CD4-positive, alpha-beta T cell treated with Interleukin-1 beta for 1 hour (primary cell): ENCODE measurements at regions not wholly inside any gene's neighbourhood (a gene's known extent, or its start where the extent isn't known, plus 50 kb on each side); places are given as distances from the start of the nearest gene placed in this dataset.
"Not testable (repeated sequence)": the region's sequence is repeated elsewhere in the genome, so short reads cannot be mapped to it uniquely, and the experiment has no call there.

ENCODE experiments used
- DNase-seq, 2 donors: peaks; one replicate each; pipeline ENCODE4 v3.0.0-alpha.2; 2020 to 2022

DNA sequence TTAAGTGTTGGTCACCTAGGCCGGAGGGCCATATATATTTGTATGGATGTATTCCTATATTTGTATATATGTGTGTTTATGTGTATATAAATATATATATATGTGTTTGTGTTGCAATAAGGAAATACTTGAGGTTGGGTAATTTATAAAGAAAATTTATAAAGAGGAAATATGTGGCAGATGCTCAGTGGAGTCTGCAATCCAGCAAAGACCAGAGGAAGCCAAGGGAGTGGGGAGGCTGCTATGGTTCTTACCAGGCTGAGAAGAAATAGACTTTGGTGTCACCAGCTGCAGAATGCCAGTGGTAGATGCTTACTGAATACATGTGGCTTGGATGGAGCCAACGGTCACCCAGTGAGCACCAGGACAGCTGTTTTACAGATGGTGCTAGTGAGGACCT, 97.4 kb upstream of the ELOVL5 start:
- DNase-seq = no peak

- DNase-seq = no peak
These were observed 93.0 kb upstream of the ELOVL5 start for GRCh38 chr6:53441761-53442160.

- no peak for DNase-seq
These were observed 92.3 kb upstream of the ELOVL5 start for GRCh38 chr6:53441035-53441493.

- DNase-seq = no peak
These were observed 91.7 kb upstream of the ELOVL5 start for GRCh38 chr6:53440336-53440945.

DNA sequence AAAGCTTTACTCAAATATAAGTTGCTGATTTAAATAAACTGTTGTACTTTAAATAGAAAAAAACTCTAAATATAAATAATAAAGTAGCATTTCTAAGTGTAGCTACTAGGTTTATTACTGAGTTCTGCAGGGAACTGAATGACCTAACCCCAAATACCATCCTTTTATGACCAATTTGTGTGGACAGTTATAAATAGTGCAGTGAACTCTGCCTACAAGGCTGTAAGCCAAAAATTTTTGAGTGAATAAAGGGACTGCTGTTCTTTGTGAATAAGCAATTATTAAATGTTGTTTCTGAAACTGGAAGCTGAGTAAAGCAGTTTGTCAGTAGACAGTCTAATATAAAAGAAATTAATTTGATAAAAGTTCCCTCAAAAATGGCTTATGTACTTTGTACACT, 90.8 kb upstream of the ELOVL5 start:
- DNase-seq = no peak

DNA sequence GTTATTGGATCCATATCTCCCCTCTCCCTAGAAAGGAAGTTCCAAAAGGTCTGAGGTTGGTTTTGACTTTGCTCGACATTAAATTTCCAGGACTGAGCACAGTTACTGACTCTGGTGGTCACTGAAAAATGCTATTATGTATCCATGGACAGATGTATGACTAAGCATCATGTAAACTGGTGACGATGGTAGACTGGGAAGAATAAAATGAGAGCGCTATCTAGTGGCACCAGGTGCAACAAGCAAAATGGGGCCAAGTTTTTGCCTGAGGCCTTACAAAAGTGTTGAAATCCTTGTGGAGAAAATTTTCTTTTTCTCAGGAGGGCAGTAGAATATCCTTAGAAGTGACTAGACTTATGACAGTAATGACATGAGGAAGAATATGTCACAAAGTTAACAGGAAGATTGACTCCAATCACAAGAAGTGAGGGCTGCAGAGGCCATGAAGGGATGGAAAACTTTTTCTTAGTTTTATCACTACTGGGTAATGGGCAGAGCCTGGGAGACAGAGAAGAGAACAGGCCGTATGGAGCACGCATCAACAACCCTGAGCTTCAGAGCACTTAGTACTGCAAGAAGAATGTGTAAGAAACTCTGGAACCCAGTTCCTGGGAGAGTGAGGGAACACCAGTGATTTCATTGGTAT, 88.9 kb upstream of the ELOVL5 start:
- peak; percentile 20 to 37 for DNase-seq

DNA sequence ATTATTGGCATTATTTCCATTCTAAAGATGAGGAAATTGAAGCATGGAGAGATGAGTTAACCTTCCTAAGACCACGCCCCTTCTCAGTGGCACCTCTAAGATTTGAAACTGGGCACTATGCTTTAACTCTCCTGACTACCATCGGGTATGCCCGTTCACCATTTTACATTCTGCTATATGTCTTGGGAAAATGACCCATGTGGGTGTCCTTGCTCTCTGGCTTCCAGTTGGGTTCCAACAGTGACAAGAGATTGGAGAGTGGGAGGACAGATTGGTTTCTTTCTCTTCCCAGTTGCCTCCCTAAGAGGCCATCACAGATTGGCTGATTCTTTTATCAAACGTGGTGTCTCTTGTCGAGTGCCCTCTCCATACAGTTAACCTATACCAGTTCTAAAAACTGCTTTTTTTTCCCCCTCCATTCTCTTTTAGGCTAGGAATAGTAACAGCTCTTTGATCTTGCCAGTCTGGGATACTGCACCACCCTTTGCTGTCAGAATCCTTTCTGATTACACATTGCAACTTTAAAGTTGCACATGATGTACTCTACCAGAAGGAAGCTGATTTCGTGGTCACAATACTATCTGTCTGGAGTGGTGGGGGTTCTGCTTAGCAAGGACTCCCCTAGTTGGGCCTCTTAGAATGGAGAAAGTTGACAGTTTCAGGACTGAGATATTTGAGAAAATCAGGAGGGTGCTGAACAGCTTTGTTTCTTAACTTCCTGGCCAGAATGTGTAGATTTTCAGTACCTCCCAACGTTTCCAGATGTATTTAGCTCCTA, 88.0 kb upstream of the ELOVL5 start:
- no peak for DNase-seq

DNA sequence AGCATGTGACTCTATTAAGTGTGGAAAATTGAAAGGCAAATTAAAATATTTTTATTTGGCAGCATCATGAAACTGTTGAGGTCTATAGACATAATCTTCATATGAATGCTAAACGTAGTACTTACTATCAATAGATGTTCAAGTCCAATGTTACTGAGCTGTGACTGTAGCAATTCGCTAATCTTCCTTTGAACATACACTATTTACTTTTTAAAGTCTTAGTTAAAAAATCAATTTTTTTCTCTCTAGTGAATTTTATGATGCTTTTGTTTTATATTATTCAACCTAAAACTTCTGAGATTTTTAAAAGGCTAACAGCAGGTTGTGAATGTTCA, 85.2 kb upstream of the ELOVL5 start:
- DNase-seq = no peak

GRCh38 chr6:53433261-53433950, 84.7 kb upstream of the ELOVL5 start:
- no peak for DNase-seq

- peak in 1 of 2 donors; percentile 4 for DNase-seq
These were observed 83.8 kb upstream of the ELOVL5 start for GRCh38 chr6:53432318-53433161.

GRCh38 chr6:53431704-53432103, 83.0 kb upstream of the ELOVL5 start:
- DNase-seq = no peak

- no peak for DNase-seq
These were observed 80.7 kb upstream of the ELOVL5 start for GRCh38 chr6:53429401-53429800.

DNA sequence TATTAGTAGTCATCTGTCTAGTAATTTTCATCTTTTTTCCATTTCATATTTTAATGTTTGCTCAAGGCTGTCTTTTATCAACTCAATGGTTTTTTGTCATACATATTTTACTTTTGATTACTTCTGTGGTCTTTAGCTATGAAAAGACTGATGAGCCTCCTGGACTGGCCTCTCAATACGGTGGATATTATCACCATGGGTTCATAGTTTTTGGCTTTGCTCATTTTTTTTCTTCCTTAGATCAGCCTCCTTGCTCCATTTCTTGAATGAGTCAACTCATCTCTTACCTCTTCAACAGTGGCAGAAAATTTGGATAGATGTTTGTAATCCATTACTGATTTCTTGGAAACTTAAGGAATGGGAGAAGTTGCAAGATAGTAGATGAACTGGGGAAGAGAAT, 80.1 kb upstream of the ELOVL5 start:
- no peak for DNase-seq

- DNase-seq = no peak
These were observed 78.0 kb upstream of the ELOVL5 start for GRCh38 chr6:53426667-53427270.

DNA sequence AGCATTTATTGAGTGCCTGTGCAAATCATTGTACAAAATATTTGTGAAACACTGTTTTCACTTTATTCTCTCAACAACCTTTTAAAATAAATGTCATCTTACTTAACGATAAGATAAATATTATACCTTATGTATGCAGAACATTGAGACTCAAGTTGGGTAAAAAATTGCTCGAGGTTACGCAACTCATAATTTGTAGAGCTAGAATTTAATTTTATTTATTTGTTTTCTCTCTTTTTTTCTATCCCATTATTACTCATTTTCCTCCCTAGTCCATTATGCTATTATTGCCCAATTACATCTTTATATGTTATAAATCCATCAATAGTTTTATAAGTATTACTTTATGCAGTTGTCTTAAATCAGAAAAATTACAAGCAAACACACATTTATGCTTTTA, 77.4 kb upstream of the ELOVL5 start:
- no peak for DNase-seq

DNA sequence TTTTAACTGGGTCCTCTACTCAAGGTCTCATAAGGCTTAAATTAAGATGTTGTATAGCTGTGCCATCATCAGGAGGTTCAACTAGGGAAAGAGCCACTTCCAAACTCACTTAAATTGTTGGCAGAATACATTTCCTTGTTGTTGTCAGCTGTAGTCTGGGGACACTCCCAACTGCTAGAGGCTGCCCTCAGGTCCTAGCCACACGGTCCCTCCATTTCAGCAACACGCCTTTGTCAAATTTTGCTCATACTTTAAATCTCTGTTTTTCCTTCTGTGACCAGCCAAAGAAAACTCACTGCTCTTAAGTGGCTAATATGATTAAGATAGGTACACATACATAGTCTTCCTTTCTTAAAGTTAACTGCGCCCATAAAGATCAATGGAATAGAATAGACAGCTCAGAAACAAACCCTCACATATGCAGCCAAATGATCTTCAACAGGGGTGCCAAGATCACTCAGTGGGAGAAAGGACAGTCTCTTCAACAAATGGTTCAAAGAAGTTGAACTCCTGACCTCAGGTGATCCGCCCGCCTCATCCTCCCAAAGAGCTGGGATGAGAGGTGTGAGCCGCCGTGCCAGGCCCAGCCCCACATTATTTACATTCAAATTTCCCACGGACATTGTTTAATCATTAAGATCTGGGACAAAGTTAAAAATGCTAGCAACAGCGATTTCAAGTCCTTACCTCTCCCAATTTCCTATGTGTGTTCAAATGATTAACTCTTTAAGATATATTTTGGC, 76.4 kb upstream of the ELOVL5 start:
- no peak for DNase-seq

DNA sequence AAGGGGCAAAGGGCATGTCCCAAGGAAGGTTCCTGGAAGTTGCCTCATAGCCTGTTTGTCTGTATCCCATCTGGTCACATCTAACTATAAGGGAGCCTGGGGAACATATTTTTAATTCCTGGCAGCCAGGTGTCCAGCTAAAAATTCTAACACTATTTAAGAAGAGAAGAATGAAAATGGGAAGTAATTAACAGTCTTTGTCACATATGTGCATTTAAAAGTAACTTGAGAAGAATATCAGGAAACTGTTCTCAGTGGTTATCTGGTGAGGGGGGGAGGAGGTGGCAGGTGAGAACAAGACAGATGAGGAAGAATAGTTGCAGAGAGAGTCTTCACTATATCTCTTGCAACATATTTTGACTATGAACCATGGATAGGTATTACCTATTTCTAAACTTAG, 75.5 kb upstream of the ELOVL5 start:
- DNase-seq = no peak

- not testable (repeated sequence) for DNase-seq
These were observed 74.8 kb upstream of the ELOVL5 start for GRCh38 chr6:53423560-53423959.

DNA sequence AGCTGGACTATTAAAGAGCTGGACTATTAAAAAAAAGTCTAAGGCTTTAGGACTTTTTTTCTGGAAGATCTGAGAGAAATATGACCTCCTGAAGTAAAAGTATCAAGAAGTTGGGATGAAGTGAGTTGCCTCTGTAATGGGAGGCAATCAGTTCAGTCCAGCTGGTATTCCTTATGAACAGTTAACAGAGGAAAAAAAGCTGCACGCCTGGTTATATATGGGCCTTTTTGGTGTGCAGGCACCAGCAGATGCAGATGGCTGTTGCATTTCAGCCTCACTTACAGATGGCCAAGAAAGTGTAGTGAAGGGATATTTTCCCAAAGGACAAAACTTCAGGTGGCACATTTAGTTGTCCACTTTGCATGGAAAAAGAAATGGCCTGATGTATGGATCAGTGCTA, 70.3 kb upstream of the ELOVL5 start:
- no peak for DNase-seq

GRCh38 chr6:53418288-53418687, 69.5 kb upstream of the ELOVL5 start:
- DNase-seq = no peak

- DNase-seq = no peak
These were observed 68.4 kb upstream of the ELOVL5 start for GRCh38 chr6:53417141-53417540.

- no peak for DNase-seq
These were observed 64.6 kb upstream of the ELOVL5 start for GRCh38 chr6:53413326-53413725.
